HG03025 (cell line): ENCODE measurements at regions not wholly inside any gene's neighbourhood (a gene's known extent, or its start where the extent isn't known, plus 50 kb on each side); places are given as distances from the start of the nearest gene placed in this dataset.

Experiments used
- ATAC-seq: cut with Tn5 transposase; IDR thresholded peaks from one replicate; pipeline ENCODE4 v1.9.1; 2021; ENCODE audit warnings: mild to moderate bottlenecking, moderate library complexity; ENCODE audit not compliant: unreplicated experiment, low FRiP score

GRCh38 chr14:49994951-49995561, 102.2 kb downstream of the ARF6 start:
- ATAC-seq = no peak

- ATAC-seq = no peak
Measured at GRCh38 chr14:49997991-49998390, 105.1 kb downstream of the ARF6 start.

GRCh38 chr14:49999146-49999761, 106.4 kb downstream of the ARF6 start:
- ATAC-seq = peak; percentile 42

GRCh38 chr14:49999826-50000379, 107.0 kb downstream of the ARF6 start:
- no peak for ATAC-seq

- ATAC-seq = no peak
Measured at GRCh38 chr14:50000380-50001150, 107.7 kb downstream of the ARF6 start.

DNA sequence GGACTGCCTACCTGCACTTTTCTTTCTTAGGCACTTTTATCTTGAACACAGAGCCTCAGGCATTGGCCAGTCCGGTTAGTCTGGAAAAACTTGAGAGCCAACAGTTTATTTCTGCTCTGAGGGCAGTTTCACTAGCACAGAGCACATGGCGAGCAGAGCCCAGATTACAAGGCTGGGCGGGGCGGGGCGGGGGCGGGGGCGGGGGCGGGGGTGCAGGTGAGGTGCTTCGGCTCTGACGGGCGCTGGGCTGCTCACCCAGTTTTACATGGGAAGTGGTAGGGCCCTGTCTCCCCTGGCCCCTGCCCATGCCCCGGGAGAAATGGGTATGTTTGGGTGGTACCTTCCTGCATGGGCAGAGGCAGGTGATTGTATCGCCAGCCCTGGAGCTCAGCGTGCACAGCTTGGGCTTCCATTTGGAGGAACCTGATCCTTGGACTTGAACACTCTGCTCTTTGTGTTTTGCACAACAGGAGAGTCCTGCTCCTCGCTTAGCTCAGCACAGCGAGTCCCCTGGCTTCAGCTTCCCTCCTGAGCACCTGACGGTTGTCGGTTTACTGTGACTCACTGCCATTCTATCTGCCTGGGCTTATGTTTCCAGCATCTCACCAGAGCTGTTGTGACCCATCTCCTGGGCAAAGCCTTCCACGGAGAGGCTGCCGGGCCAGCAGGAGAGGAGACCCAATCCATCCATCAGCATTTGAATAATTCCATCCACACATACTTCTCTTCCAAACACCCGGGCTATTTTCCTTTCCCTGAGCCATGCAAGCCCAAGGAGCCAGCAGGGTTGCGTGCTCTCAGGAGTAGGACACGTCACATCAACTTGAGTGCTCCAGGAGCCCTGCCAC, 108.5 kb downstream of the ARF6 start:
- ATAC-seq = no peak

GRCh38 chr14:50001999-50002925, 109.4 kb downstream of the ARF6 start:
- no peak for ATAC-seq

DNA sequence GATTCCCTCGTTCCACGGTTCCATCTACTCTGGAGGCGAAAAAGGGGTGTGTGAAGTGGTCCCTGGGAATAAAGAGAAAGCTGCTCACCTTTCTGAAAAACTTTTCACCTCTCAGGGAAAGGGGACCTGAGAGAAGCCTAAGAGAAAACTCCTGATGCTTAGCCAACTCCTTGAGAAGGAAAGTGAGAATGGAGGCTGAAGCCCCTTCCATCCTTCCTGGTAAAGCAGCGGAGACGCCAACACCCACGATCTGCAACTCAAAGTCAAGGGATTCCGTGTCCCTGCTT, 110.0 kb downstream of the ARF6 start:
- ATAC-seq = no peak

DNA sequence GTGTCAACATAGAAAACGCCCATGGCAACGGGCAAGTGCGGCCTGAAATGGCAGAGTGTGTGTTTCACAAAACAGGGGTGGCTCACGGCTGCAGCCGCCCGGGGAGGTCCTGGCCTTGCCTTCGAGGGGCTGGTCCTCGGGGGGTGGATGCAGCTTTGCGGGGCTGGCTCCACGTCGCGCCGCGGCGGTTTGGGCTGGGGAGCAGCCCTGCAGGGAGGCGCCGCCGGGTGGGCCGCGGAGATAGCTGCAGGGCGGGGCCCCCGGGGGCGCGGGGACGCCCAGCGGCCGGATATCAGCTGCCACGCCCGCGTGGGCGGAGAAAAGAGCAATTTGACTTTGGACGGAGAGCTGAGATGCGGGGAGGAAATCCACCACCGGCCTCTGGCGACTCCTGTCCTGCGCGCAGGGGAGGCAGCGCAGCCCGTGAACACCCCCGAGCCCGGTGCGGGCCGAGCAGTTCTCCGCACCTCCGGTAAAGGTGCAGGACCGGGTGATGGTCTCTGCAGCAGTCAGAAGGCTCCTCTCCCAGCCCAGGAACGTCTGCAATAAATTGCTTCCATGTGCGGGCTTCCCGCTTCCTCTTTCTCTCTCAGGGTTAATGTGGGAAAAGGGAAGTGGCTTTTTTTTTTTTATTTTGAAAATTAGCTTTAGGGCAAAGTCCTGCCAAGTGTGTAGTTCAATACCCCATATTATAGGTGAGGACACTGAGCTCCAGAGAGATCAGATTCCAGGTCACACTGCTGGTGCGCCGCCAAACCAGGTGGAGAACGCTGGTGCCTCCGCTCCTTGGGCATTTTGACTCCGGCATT, 110.5 kb downstream of the ARF6 start:
- peak; percentile 25 for ATAC-seq

DNA sequence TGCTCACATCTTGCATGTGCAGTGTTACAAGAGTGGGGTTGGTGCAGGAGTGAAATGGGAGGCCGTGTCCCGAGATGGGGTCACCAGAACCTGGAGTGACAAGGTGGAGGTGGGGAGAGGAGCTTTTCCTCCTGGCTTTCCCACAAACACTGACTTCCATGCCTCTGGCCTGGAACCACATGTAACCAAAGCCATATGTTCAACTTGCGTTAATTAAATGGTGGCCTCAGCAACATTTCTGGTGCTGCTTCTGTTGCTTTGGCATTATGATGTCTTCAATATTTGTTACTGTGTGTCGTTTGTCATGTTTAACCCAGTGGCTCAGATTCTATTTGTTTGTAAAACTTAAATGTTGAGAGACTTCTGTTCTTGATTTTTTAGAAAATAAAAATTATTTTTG, 110.2 kb downstream of the VCPKMT start:
- ATAC-seq = no peak

GRCh38 chr14:50007123-50007903, 109.1 kb downstream of the VCPKMT start:
- no peak for ATAC-seq

DNA sequence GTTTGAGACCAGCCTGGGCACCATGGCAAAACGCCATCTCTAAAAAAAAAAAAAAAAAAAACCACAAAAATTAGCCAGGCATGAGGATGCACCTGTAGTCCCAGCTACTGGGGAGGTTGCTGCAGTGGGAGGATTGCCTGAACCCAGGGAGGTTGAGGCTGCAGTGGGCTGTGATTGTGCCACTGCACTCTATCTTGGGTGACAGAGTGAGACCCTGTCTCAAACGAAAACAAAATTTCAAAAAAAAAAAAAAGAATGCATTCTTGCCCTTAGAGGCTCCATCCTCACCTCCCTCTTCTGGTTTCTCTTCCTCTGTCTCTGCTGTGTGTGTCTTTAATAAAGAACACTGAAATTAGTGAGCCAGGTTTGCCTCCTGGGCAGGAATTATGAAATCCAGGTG, 107.8 kb downstream of the VCPKMT start:
- ATAC-seq = no peak

GRCh38 chr14:50008974-50009373, 107.4 kb downstream of the VCPKMT start:
- ATAC-seq = no peak

GRCh38 chr14:50010752-50011151, 105.6 kb downstream of the VCPKMT start:
- no peak for ATAC-seq

DNA sequence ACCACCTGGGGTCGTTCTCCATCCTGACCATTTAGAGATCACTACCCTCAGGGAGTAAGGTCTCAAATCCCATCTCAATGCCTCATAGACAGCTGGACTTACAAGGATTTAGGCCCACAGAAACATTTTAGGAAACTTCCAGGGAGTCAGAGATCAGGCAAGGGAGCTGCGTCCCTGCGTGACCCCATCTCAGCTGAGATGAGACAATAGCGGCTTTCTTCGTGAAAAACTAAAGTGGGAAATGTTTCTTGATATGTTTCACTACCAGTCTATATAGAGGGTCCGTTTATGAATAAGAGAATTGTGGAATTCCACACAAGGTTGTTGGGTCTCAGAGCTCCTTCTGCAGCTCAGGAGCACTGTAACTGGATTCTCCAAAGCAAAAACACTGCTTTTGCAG, 105.1 kb downstream of the VCPKMT start:
- no peak for ATAC-seq

GRCh38 chr14:50012644-50013043, 103.7 kb downstream of the VCPKMT start:
- no peak for ATAC-seq

DNA sequence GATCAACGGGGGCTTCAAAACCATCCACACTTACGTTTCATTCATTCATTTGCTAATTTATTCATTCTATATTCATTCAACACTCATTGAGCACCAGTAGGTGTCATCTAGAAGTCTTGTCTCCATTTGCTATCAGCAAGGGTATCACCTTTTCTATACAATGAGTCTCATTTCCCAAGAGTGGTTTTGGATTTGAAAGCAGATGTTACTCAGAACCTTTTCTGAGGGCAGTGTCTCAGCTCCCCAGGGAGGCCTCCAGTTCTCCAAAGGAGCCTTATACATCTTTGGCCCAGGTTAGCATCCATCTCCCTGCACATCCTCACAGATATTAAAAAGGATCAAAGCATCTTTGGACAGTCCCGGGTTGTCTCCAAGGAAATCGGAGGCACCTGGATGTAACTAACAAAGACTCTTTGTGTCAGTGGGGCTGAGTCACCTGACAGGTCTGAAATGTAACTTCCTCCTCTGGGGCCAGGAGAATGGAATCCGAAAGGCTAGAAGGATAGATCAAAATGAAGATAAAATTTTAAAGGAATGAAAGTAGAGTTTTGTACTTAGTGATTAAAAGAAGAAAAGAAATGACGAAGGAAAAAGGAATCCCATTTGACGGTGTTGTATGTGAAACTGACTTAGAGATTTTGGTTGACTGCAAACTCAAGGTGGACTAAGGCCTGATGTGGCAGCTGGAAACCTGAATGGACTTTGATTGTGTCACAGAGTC, 103.0 kb downstream of the VCPKMT start:
- ATAC-seq = no peak

- no peak for ATAC-seq
Measured at GRCh38 chr14:50013934-50014333, 102.4 kb downstream of the VCPKMT start.
